Fibroblast of pulmonary artery (primary cell): ENCODE measurements at regions not wholly inside any gene's neighbourhood (a gene's known extent, or its start where the extent isn't known, plus 50 kb on each side); places are given as distances from the start of the nearest gene placed in this dataset.

Experiments used
- DNase-seq: peaks from one replicate; pipeline ENCODE4 v3.0.0-alpha.2; 2010; ENCODE audit warnings: low read depth
- H3K4me3 ChIP-seq: replicated peaks from 2 replicates; pipeline ENCODE4 v1.5.1; 2011; ENCODE audit warnings: low read depth, mild to moderate bottlenecking, control low read depth, low read length, moderate library complexity
- CTCF ChIP-seq: IDR thresholded peaks from 2 replicates; pipeline ENCODE4 v1.5.1; 2011; ENCODE audit warnings: mild to moderate bottlenecking, control low read depth, low read length, inconsistent platforms; ENCODE audit errors: missing control alignments

- no peak for TF ChIP-seq CTCF
- H3K4me3 ChIP-seq, result no peak overlapping the region
- DNase-seq, result no peak
These were observed 76.0 kb upstream of the ARMC3 start for GRCh38 chr10:22851865-22852239.

- no peak for DNase-seq
- no peak for TF ChIP-seq CTCF
These were observed 77.3 kb upstream of the ARMC3 start for GRCh38 chr10:22850541-22850940.

GRCh38 chr10:22849077-22849805, 78.6 kb upstream of the ARMC3 start:
- peak; percentile 81 for DNase-seq
- TF ChIP-seq CTCF, result no peak
- H3K4me3 ChIP-seq, result peak overlapping the region; percentile 6

More at GRCh38 chr10:22850541-22850940, 77.3 kb upstream of the ARMC3 start:
- H3K4me3 ChIP-seq, result no peak overlapping the region

- H3K4me3 ChIP-seq, result no peak overlapping the region
- DNase-seq, result no peak
- TF ChIP-seq CTCF, result no peak
These were observed 79.3 kb upstream of the ARMC3 start for GRCh38 chr10:22848509-22848908.

- H3K4me3 ChIP-seq, result no peak overlapping the region
- TF ChIP-seq CTCF, result no peak
- no peak for DNase-seq
These were observed 81.6 kb upstream of the ARMC3 start for GRCh38 chr10:22846294-22846693.

- no peak for TF ChIP-seq CTCF
- DNase-seq, result no peak
- no peak overlapping the region for H3K4me3 ChIP-seq
These were observed 88.2 kb upstream of the ARMC3 start for GRCh38 chr10:22839639-22840038.

- H3K4me3 ChIP-seq, result no peak overlapping the region
- no peak for DNase-seq
- no peak for TF ChIP-seq CTCF
These were observed 90.1 kb upstream of the ARMC3 start for GRCh38 chr10:22837771-22838170.
